ENCODE measurements at regions not wholly inside any gene's neighbourhood (a gene's known extent, or its start where the extent isn't known, plus 50 kb on each side); places are given as distances from the start of the nearest gene placed in this dataset.
"Not testable (repeated sequence)": the region's sequence is repeated elsewhere in the genome, so short reads cannot be mapped to it uniquely, and the experiment has no call there.

DNA sequence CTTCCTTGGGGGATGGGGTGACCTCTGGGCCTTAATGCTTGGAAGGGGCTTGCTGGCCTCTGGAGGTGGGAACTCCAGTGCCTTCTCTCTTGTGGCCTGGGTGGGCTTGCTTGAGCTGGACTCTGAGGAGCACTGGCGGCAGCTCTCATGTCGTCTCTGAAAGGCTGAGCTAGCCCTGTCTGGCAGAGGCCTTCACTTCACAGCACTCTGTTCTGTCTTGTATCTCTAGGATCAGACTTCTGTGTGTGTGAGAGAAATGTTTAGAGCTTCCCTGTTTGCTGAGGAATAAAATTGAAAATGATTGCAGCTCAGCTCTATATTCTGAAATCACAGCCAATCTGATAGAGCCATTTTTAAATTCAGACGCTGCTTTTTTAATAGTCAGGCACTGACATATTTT, 185.3 kb downstream of the KCNRG start:
- no peak for DNase-seq

DNA sequence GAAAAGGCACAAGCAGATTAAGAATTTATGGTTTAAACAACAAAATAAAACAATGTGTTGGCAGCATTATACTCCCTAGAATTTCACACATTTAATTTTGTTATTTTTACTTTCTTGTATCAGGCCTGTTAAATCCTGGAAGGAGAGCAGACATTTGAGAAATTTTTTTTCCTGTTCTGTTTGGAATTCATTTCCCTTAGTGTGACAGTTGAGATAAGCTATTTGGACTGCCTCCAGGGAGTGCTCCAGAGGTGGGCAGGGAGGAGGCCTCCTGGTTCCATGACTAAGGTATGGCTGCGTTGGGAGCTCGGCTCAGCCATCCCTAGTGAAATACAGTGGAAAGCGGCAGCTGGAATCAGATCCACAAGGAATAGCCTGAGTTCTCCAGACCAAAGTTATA, 185.7 kb downstream of the KCNRG start:
- DNase-seq, result no peak

DNA sequence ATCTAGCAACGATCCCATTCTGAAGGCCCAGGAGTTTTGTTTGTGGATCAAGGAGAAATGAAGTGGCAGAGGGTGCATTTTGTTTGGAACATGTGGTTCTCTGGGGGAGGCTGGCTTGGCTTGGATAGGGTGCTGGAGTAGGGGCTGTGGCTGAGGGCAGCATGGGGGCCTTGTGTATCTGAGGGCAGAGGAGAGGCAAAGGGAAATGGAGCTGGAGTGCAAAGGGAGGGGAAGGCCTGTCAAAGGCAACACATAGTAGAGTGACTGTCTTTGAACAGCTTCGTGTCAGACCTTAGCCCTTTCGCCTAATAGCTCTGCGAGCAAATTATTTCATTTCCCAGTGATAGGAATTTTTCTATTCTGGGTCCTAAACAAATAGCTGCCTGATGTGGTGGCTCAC, 187.2 kb downstream of the KCNRG start:
- no peak for DNase-seq

DNA sequence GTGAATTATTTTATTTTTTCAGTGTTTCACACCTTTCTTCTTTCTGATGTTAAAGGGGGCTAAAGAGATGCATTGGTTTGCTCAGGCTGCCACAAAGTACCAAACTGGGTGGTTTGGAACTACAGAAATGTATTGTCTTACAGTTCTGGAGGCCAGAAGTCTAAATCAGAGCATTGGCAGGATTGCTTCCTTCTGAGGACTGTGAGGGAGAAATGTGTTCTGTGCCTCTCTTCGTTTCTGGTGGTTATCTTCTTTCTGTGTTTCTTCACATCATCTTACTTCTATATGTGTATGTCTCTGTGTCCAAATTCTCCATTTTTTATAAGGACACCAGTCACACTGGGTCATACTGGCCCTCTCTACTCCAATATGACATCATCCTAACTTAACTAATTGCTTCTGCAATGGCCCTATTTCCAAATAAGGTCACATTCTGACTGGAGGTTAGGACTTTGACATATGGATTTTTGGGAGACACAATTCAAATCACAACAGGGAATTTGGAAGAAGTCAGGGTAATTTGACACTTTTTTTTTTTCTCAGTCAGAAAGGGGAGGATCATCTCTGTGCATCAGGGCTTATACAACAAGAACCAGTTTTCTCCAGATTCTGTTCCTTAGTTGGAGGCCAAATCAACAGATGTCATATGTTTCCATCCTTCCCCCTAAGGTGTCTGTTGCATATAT, 188.2 kb downstream of the KCNRG start:
- DNase-seq, result no peak

DNA sequence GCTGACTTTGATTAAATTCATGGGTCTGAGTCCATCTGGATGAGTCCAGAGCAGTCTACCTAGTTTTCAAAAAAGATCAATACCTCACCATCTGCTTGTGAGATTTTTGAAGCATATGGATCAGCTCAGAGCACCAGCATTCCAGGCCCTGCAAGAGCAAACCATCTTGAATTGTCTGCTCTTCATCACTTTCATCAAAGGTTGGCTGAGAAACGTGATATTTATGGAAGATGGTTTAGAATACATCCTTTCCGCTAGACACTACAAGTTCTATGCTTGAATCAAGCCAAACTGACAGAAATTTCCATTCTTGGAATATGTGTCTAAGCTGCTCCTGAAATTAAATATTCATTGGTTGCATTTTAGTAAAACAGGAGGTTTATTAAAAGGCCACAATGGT, 190.3 kb downstream of the KCNRG start:
- DNase-seq, result no peak

DNA sequence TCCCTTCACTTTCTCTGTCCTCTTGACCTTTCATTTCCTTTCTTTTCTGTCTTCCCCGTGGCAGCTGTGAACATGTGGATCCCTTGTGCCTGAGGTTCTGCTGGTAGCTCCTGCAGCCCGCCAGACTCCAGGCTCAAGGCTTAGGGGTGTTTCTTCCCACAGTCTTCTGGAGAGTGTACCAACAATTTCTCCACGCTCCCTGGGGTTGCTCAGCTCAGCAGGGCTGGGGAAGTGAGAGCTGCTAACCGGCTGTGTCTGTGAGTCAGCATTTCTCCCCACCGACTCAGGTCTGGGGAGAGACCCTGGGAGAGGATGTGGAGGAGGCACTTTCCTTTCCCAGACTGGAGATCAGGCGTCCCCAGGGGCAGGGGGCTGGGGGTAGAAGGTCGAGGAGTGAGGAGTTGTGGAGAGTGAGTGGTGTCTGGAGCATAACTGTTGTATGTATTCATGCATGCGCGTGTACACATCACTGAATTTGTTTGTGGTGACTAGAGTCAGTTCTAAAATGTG, 193.6 kb downstream of the KCNRG start:
- DNase-seq, result no peak

DNA sequence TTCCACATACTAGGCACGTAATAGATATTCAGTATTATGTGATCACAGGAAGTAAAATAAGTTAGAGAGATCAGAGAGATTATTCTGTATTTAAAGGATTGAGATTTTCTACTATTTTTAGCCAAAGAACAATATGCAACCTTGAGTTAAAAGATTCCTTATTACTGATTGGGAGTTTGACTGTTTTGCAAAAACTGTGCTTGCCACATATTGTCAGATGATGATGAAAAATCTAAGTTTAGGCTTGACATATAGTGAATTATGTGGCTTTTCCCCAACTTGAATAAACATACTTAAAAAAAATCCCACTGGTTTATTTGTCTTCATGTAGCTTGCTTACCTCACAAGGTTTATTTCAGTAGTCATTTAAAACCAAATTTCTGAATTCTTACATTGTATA, 194.4 kb downstream of the KCNRG start:
- no peak for DNase-seq

DNA sequence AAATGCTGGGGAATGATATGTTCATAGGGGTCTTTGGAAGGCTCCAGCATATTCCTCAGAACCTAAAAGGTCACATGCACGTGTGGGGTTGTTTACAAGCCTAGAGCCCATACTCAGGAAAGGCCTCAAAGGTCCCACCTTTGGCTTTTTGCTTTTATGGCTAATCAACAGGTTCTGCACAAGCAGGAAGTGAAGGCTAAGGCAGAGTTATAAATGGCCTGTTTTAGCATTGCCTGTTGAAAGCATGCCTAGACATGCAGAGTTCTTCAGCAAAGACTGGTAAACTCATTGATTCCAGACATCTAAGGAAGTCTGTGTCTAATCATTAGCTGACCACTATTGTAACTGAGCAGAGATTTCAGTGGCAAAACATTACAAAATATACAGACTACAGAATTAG, 198.3 kb downstream of the KCNRG start:
- DNase-seq, result no peak

DNA sequence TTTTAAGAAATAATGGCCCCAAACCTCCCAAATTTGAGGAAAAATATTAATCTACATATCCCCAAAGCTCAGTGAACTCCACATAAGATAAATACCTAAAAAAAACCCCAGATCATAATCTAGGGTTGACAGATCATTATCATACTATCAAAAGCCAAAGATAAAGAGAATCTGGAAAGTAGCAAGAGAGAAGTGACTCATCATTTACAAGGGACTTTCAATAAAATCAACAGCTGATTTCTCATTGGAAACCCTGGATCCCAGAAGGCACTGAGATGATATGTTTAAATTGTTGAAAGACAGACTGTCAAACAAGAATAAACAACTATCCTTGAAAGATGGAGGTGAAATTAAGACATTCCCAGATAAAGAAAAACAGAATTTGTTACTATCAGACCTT, 199.3 kb downstream of the KCNRG start:
- DNase-seq, result no peak

DNA sequence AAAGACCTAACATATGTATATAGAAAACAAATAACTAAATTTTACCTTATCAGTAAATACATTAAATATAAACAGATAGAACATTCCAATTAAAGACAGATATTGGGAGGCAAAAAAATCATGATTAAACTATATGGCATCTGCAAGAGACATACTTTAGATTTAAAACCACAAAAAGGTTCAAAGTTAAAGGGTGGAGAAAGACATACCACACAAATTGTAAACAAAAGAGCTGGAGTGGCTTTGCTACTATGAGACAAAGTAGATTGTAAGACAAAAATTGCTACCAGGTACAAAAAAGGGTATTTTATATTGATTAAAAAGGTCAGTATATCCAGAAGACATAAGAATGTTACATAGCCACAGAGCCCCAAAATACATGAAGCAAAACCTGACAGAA, 200.2 kb downstream of the KCNRG start:
- DNase-seq, result no peak

DNA sequence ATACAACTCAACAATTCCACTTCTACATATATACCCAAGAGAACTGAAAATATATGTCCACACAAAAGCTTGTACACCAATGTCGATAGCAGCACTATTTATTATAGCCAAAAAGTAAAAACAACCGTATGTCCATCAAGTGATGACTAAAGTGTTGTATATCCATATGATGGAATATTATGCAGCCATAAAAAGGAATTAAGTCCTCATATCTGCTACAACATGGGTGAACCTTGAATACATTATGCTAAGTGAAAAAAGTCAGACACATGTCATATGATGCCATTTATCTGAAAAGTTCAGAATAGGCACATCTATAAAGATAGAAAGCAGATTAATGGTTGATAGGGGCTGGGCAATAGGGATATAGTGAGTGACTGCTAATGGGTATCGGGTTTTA, 204.5 kb downstream of the KCNRG start:
- DNase-seq, result no peak

DNA sequence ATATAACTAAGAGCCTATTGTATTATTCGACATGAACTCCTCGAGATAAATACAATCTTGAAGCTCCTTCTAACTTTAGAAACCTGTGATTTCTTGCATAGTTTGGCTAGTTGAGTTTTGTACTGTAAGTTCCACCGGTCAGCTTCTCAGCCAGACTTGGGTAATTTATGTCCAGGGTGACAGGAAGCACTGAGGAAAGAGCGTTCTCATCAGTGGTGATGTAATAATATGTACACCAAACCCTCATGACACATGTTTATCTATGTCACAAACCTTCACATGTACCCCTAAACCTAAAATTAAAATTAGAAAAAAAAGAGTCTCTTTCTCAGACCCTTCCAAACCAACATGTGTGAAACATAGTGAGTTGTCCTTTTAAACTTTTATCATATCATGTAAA, 205.7 kb downstream of the KCNRG start:
- DNase-seq, result no peak

DNA sequence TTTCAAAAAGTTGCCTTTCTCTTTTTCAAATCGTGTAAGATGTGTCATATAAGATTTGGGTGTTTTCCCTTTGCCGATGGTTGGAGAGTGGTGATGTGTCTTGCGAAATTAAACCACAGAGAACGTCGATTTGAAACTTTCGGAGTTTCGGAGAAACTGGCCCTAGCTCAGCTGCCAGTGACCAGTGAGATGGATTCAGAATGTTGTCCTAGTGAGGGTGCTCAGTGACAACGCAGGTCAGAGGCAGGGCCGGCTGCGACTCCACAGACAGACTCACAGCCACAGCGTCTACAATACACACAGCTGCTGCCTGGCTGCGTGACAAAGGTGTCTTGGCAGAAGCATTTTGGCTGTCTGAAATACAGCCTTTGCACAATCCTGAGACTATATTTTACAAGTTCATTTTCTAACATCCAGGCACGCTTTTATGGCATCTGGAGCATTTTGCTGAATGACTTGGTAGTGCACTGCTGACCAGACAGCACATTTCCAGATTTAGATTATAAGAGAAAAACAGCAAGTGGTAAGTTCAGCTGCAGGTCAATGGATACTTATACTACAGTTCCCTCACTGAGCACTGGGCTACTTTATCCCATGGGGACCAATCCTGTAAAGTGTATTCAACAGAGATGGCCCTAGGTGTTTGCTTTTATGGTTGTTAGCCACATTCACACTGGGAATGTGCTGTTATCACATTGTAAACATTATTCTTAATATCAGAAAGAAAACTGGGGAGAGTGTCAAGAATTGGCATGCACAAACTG, 207.5 kb downstream of the KCNRG start:
- DNase-seq, result peak; percentile 8

DNA sequence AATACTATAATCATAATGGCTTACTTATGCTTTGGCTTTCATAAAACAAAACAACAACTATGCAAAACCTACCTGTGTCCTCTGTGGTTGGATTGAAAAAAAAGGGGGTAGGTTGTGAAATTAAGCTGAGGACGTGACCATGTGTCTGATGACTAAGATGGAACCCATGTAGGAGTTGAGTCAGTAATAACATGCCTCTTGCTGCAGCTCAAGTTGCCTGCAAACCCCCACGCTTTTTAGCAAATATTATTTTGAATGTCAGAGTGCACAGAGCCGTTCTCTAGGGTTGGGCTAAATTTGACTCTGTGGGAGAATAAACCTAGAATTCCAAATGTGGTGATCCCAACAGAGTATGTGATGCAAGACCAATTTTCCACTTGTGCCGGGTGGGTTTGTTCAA, 209.3 kb downstream of the KCNRG start:
- no peak for DNase-seq

DNA sequence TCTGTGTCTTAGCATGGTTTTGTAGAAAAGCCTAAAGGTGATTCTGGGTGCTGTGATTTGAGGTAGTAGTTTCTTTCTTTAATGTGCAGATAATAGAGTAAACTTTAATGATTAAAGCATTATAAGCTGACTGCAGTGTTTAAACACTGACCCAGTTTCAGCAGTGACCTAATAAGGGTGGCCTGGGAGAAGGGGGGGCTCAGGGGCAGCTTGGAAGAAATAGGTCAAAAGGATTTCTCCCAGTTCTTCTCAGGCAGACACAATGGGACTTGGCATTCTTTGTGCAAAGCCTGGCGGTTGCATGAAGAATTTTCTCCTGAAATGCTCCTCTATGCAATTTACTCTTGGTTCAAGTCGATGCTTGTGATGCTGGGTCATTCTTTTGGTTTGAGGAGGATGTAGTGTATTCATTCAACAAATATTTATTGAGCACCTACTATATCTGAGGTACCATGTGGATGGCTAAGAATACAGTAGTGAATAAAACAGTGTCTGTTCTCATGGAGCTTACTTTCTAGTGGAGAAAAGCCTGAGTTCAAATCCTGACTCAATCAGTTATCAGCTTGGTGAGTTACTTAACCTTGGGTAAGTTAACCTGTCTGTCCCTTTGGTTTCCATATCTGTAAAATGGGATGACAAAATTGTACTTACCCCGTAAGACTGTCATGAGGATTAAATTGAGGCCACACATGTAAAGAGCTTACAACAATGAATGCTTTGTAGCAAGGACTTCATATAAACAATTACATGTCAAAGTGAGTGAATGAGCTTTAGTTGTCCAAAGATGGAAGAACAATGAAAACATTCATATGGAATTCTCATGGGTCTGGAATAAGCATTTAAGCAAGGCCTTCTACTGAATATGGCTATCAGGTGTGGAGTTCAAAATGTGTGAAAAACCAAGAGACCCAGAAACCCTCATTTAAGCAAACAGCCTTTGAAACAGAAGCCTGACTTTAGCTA, 210.2 kb downstream of the KCNRG start:
- DNase-seq, result no peak

DNA sequence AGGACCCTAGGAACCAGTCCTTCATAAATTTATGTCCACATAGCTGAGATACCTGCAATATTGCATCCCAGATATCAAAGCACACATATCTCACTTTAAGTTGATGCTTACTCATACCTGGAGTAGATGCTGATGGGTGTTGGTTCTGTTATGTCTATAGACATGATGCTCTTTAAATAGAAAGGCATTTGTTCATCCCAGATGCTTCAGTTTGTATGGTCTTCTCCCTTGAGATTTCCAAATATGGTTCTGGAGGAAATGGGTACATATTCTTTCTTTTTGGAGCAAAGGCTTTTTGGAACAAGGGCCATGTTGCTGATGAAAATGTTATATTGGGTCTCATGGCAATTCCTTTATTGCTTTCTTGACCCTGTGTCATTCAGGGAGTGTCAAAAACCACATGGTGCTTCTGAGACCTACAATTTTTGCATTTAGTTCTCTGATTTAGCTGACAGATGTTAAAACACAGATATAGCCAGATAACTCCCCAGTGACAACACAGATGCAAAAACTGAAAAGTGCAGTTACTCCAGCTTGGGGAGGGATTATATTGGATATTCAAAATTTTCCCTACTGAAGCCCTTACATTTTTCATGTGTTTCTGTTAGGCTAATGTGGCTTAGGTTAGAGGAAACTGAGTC, 211.4 kb downstream of the KCNRG start:
- no peak for DNase-seq

DNA sequence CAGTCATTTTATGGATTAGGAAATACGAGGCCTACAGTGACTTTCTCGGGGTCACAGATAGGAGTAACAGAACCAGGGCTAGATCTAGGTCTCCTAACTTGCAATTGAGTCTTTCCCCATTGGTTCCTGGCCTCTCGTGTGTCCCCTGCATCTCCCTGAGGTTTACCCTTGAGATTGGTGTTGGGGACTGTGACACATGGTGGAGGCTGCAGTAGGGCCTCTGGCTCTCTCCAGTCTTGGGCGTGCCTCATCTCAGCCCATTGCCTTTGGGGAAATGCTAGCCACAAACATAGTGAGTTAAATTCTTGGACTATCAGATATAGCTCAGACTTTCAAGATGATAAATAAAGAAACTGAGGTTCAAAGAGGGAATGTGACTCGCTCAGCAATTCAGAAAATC, 212.1 kb downstream of the KCNRG start:
- DNase-seq, result no peak

DNA sequence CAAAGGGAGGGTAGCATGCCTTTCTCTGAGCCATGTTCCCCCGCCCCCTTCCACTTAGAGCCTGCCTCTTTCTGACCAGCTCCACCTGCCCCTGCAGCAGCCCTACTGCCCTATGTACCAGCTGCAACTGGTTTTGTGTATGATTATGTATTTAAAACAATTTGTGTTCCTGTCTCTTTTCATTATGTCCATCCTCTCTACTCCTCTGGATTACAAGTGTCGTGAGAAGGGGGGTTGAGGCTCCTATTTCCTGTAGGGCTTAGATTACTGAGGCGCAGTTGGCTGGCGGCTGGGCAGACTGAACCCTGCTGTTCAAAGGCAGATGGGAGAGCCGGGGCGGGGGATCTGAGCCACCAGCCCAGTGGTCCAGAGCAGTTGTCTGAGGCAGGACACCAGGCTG, 213.3 kb downstream of the KCNRG start:
- no peak for DNase-seq

DNA sequence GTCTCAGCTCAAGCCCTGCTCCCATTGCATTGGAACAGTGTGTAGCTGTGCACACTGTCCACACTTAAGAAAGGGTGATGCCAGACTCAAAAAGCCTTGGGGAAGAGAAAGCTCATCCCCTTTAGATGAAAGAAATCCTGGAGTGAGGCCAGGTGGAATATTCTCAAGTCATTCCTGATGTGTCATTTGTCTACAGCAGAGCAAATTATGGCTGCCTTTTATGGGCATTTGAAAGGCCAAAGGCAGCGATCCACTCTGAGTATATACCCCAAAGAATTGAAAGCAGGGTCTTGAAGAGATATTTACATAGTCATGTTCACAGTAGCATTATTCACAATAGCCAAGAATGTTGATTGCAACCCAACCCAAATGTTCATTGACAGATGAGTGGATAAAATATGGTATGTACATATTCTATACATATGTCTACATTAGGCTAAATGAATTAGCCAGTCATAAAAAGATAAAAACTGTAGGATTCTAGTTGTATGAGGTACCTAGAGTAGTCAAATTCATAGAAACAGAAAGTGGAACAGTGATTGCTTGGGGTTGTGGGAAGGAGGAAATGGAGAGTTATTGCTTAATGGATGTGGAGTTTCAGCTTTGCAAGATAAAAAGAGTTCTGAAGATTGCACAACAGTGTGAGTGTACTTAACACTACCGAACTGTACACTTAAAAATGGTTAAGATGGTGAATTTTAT, 214.9 kb downstream of the KCNRG start:
- no peak for DNase-seq

DNA sequence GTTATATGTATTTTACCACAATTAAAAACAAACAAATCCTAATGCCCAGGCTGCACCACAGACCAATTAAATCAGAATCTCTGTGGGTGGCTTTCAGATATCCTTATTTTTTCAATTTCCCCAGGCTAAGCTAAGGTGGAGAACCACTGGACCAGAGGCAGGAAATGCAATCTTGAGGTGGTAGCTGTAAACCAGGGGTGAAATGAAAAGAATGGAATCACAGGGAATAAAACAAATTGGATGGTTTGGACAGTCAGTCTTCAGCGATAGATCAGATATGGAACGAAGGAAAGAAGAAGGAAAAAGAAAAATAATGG, 215.4 kb downstream of the KCNRG start:
- DNase-seq, result no peak

DNA sequence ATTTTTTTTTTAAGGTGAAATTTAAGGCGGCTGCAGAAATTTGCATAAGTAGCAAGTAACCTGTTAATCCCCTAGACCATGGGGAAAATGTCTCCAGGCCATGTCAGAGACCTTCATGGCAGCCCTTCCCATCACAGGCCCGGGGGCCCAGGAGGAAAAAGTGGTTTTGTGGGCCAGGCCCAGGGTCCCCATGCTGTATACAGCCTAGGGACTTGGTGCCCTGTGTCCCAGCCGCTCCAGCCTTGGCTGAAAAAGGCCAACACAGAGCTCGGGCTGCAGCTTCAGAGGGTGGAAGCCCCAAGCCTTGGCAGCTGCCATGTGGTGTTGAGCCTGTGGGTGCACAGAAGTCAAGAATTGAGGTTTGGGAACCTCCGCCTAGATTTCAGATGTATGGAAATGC, 218.3 kb downstream of the KCNRG start:
- DNase-seq, result not testable (repeated sequence)

DNA sequence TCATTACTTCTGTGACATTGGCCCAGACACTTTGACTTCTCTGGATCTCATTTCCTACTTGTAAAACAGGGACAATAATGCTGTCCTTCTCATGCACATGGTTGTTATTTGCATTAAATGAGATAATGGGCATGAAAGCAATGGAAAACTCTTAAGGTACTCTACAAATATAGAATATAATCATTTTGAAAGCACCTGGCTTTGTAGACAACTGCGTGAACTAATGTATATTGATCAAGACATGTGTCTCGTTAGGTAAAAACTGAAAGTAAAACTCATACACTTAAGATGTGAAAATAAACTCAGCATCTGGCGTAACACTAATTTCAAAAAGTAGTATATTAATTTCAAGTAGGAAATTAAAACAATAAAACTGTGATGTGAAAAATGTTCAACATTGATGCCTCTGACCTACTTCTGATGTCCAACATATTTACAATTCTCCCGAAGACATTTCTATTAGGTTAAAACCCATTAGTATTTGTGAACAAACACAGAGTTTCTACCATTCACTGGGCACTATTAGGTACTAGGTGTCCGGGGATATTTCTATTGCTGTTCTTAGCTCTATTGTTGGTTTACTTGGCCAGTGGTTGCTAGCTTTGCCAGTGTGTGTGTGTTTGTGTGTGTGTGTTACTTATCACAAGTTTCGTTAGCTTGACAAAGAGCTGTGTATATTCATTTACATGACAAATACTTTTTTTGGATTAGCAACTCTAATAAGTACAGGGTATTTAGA, 220.5 kb downstream of the KCNRG start:
- DNase-seq, result no peak

Measured in stimulated activated CD4-positive, alpha-beta T cell treated with anti-CD3 and anti-CD28 coated beads, Interleukin-12 subunit alpha, Interleukin-12 subunit beta, amount 100 ng/mL, for 4 hours (primary cell).